Mucosa of descending colon (tissue), 3 donors: ENCODE measurements at regions not wholly inside any gene's neighbourhood (a gene's known extent, or its start where the extent isn't known, plus 50 kb on each side); places are given as distances from the start of the nearest gene placed in this dataset.

Experiments
- ATAC-seq: fragments of 200-7000 bp; cut with Tn5 transposase; one replicate; pipeline ENCODE4 v1.9.1; 2020; ENCODE audit warnings: mild to moderate bottlenecking, moderate library complexity
- DNase-seq, 3 donors: peaks; one replicate each; pipeline ENCODE4 v3.0.0-alpha.2; 2020
- H3K36me3 ChIP-seq: fragments of 200-600 bp; one replicate; pipeline ENCODE4 v1.8.0; 2021; ENCODE audit warnings: low read depth, mild to moderate bottlenecking
- H3K4me1 ChIP-seq: fragments of 200-600 bp; one replicate; pipeline ENCODE4 v1.8.0; 2021; ENCODE audit warnings: low read depth, mild to moderate bottlenecking
- H3K4me3 ChIP-seq: fragments of 200-600 bp; one replicate; pipeline ENCODE4 v1.8.0; 2021; ENCODE audit warnings: mild to moderate bottlenecking
- H3K9me3 ChIP-seq: fragments of 200-600 bp; one replicate; pipeline ENCODE4 v1.8.0; 2021; ENCODE audit warnings: mild to moderate bottlenecking
- intact Hi-C, 2 donors: fragments of 100-400 bp; cut with DNase I in 1 of 2; cut with micrococcal nuclease in 1 of 2; formaldehyde crosslinking; loops; one replicate each; pipeline versions ENCODE4 v1.11.0 to v1.11.1; 2022; cut with DNase I, micrococcal nuclease
- TF ChIP-seq, protein P1 (sequence below): fragments of 200-600 bp; IDR thresholded peaks from one replicate; pipeline ENCODE4 v1.8.0; 2022; ENCODE audit warnings: antibody characterized with exemption, mild to moderate bottlenecking
- donor health status: DM: no; HTN: no; CAD: no; lungs with moderate emphysema.
- donor health status: DM: no; HTN: no; CAD: no.
- donor health status: DM: no; HTN: yes; CAD: no.

GRCh38 chr1:201758499-201759050, 70.4 kb upstream of the IPO9 start:
- ATAC-seq, result no peak
- Histone ChIP-seq H3K36me3 (no peaks in the 10 kb centered on the region), H3K4me3 (no peak overlapping the region), H3K9me3 (no peaks in the 10 kb centered on the region), H3K4me1 (peaks cover 1% of the 10 kb centered on the region)
- TF ChIP-seq, protein P1, sequence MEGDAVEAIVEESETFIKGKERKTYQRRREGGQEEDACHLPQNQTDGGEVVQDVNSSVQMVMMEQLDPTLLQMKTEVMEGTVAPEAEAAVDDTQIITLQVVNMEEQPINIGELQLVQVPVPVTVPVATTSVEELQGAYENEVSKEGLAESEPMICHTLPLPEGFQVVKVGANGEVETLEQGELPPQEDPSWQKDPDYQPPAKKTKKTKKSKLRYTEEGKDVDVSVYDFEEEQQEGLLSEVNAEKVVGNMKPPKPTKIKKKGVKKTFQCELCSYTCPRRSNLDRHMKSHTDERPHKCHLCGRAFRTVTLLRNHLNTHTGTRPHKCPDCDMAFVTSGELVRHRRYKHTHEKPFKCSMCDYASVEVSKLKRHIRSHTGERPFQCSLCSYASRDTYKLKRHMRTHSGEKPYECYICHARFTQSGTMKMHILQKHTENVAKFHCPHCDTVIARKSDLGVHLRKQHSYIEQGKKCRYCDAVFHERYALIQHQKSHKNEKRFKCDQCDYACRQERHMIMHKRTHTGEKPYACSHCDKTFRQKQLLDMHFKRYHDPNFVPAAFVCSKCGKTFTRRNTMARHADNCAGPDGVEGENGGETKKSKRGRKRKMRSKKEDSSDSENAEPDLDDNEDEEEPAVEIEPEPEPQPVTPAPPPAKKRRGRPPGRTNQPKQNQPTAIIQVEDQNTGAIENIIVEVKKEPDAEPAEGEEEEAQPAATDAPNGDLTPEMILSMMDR, result no peak
- intact Hi-C loops, result no loop called here
- DNase-seq, result no peak

DNA sequence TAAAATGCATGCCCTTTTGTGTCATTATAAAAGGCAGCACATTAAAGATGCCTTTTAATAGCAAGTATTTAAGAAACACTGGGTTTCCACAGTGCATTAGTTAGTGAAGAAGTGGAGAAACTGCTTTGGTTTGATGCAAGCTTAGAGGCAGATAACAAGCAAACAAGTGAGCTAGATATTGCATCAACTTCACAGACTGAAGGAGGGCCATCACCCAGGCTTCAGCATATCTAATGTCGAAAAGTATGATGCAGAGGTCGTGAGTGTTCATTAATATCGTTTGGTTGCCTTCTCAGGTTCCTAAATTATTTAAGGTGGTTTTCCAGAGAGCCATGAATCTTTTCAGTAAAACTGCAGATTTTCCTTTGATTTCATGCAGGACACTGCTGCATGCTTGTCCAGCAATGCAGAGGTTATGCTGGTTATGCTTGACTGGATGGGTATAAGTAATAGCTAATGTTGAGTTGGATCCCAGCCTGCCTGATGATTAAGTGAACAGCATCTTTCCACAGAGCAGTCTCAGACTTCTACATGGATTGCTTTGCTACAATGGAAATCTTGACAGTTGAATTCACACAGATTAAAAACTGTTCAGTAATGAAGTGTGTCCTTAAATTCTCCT, 69.7 kb upstream of the IPO9 start:
- TF ChIP-seq, protein P1, result no peak
- no peak for DNase-seq
- H3K4me1 ChIP-seq, result peaks cover 4% of the 10 kb centered on the region
- no peak for ATAC-seq
- intact Hi-C loops, result no loop called here
- no peaks in the 10 kb centered on the region for H3K36me3 ChIP-seq
- no peak overlapping the region for H3K4me3 ChIP-seq
- no peaks in the 10 kb centered on the region for H3K9me3 ChIP-seq

- ATAC-seq (no peak), DNase-seq (no peak)
- intact Hi-C loops, result no loop called here
- peaks cover 4% of the 10 kb centered on the region for H3K4me1 ChIP-seq
- no peaks in the 10 kb centered on the region for H3K36me3 ChIP-seq
- H3K9me3 ChIP-seq, result no peaks in the 10 kb centered on the region
- H3K4me3 ChIP-seq, result no peak overlapping the region
- TF ChIP-seq, protein P1, result no peak
Measured at GRCh38 chr1:201760516-201760915, 68.4 kb upstream of the IPO9 start.

GRCh38 chr1:201761178-201761577, 67.8 kb upstream of the IPO9 start:
- TF ChIP-seq, protein P1, result no peak
- Histone ChIP-seq H3K4me3 (no peak overlapping the region), H3K36me3 (no peaks in the 10 kb centered on the region), H3K9me3 (no peaks in the 10 kb centered on the region), H3K4me1 (peaks cover 4% of the 10 kb centered on the region)
- intact Hi-C loops, result no loop called here
- DNase-seq (no peak), ATAC-seq (no peak)

DNA sequence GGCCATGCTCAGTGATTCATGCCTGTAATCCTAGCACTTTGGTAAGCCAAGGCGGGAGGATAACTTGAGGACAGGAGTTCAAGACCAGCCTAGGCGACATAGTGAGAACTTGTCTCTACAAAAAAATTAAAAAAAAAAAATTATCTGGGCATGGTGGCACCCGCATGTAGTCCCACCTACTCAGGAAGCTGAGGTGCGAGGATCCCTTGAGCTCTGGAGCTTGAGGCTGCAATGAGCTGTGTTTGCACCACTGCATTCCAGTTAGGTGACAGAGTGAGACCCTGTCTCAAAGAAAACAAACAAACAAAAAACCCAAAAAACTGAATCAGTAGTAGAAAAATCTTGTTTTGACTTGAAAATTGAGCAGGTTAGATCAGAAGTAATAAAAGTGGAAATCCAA, 67.1 kb upstream of the IPO9 start:
- no peaks in the 10 kb centered on the region for H3K36me3 ChIP-seq
- H3K9me3 ChIP-seq, result no peaks in the 10 kb centered on the region
- DNase-seq (no peak), ATAC-seq (no peak)
- H3K4me1 ChIP-seq, result peaks cover 4% of the 10 kb centered on the region
- intact Hi-C loops, result no loop called here
- no peak overlapping the region for H3K4me3 ChIP-seq
- TF ChIP-seq, protein P1, result no peak

DNA sequence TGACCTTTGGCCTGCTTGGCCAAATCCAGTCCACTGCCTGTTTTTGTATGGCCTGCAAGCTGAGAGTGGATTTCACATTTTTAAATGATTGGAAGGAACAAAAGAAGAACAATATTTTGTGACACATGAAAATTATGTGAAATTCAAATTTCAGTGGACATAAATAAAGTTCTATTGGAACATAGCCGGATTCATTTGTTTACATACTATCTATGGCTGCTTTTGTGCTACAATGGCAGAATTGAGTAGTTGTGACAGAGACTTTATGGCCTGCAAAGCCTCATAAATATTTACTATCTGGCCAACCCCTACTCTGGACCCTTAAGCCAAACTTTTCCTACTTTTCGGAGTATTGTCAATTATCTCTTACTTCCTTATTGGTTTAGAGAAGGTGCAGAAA, 66.6 kb upstream of the IPO9 start:
- peaks cover 4% of the 10 kb centered on the region for H3K4me1 ChIP-seq
- H3K4me3 ChIP-seq, result no peak overlapping the region
- TF ChIP-seq, protein P1, result no peak
- DNase-seq (no peak), ATAC-seq (no peak)
- no peaks in the 10 kb centered on the region for H3K9me3 ChIP-seq
- no peaks in the 10 kb centered on the region for H3K36me3 ChIP-seq
- intact Hi-C loops, result no loop called here
